ENCODE measurements at regions not wholly inside any gene's neighbourhood (a gene's known extent, or its start where the extent isn't known, plus 50 kb on each side); places are given as distances from the start of the nearest gene placed in this dataset.

- TF ChIP-seq CTCF (IDR thresholded peaks at IDR 0.05; ENCODE audit: low read depth, low read length) = no peak
- TF ChIP-seq POLR2A (IDR thresholded peaks at IDR 0.05; ENCODE audit: extremely low read depth, insufficient read length) = no peak
- no peak for TF ChIP-seq MYC (IDR thresholded peaks at IDR 0.05; ENCODE audit: low read depth, low read length)
- TF ChIP-seq MAX (IDR thresholded peaks at IDR 0.05; ENCODE audit: low read depth, low read length) = no peak
These were observed 190.1 kb upstream of the FOXG1 start for GRCh38 chr14:28576523-28576922.
